Sigmoid colon (tissue), 4 donors: ENCODE measurements at regions not wholly inside any gene's neighbourhood (a gene's known extent, or its start where the extent isn't known, plus 50 kb on each side); places are given as distances from the start of the nearest gene placed in this dataset.

Experiments used
- CTCF ChIP-seq, 4 experiments: fragments of 450-650 bp in 3 of 4; fragments of 200-600 bp in 1 of 4; IDR thresholded peaks; one replicate each; pipeline ENCODE4 v1.5.1; 2016 to 2019; ENCODE audit warnings: antibody characterized with exemption in 4 of 4, mild to moderate bottlenecking in 3 of 4, moderate library complexity in 2 of 4
- EP300 ChIP-seq, 4 donors: sonication (generic); formaldehyde crosslinking; IDR thresholded peaks; one replicate each; pipeline ENCODE4 v1.6.1; 2017; ENCODE audit warnings: antibody characterized with exemption in 4 of 4
- POLR2A ChIP-seq, 2 donors: fragments of 450-650 bp; IDR thresholded peaks; one replicate each; pipeline ENCODE4 v1.6.1; 2016; ENCODE audit warnings: antibody characterized with exemption in 2 of 2, mild to moderate bottlenecking in 2 of 2, moderate library complexity in 2 of 2
- POLR2AphosphoS5 ChIP-seq, 4 donors: sonication (generic); formaldehyde crosslinking; IDR thresholded peaks; one replicate each; pipeline ENCODE4 v1.6.1; 2017; ENCODE audit warnings: antibody characterized with exemption in 4 of 4

- TF ChIP-seq CTCF (IDR thresholded peaks at IDR 0.05): no peak
- TF ChIP-seq POLR2AphosphoS5 (IDR thresholded peaks at IDR 0.05): peak; percentile 26 to 84 (median 62)
- no peak for TF ChIP-seq POLR2A (IDR thresholded peaks at IDR 0.05)
- TF ChIP-seq EP300 (IDR thresholded peaks at IDR 0.05): peak in 1 of 4 donors; percentile 54
Observed at GRCh38 chr3:150248888-150249681, 159.0 kb upstream of the TSC22D2 start.
